IMR-90 (cell line): ENCODE measurements at regions not wholly inside any gene's neighbourhood (a gene's known extent, or its start where the extent isn't known, plus 50 kb on each side); places are given as distances from the start of the nearest gene placed in this dataset.

ENCODE experiments used
- ATAC-seq: fragments of 200-7000 bp; cut with Tn5 transposase; 2 replicates; pipeline ENCODE4 v1.9.1; 2020; ENCODE audit warnings: low read depth, mild to moderate bottlenecking, moderate library complexity
- BruUV-seq: library from RNA; stranded (reverse); fragments of 400-500 nt; replicated peaks from 2 replicates; lab custom pipeline; 2021; lab: Mats Ljungman, UMichigan
- CTCF ChIA-PET: fragments of 300-600 bp; formaldehyde crosslinking; extraction: SDS; loops from one replicate; lab custom pipeline; 2021; ENCODE audit warnings: antibody characterized with exemption; lab: Yijun Ruan, JAX
- POLR2A ChIA-PET: fragments of 300-600 bp; sonication (Branson Sonifier 250); formaldehyde crosslinking; loops from one replicate; lab custom pipeline; 2022; ENCODE audit warnings: antibody characterized with exemption; ENCODE audit not compliant: unreplicated experiment; lab: Charles Lee
- DNase-seq: peaks from one replicate; pipeline ENCODE4 v3.0.0; 2013
- H2AFZ ChIP-seq: replicated peaks from 2 replicates; pipeline ENCODE3; 2013; ENCODE audit warnings: low read length, mild to moderate bottlenecking; ENCODE audit not compliant: poor library complexity
- H2AK5ac ChIP-seq: 2 replicates; pipeline ENCODE4 v1.6.1; 2013; ENCODE audit warnings: low read depth, low read length, inconsistent platforms
- H2AK9ac ChIP-seq: replicated peaks from 2 replicates; pipeline ENCODE3; 2013; ENCODE audit warnings: mild to moderate bottlenecking, low read depth, low read length, moderate library complexity; ENCODE audit not compliant: poor library complexity
- H2BK120ac ChIP-seq: 2 replicates; pipeline ENCODE4 v1.6.1; 2013; ENCODE audit warnings: low read depth, low read length, inconsistent platforms
- H2BK15ac ChIP-seq: 3 replicates; pipeline ENCODE4 v1.6.1; 2013; ENCODE audit warnings: low read depth, low read length, inconsistent platforms
- H2BK20ac ChIP-seq: 2 replicates; pipeline ENCODE4 v1.6.1; 2013; ENCODE audit warnings: low read depth, mild to moderate bottlenecking, inconsistent platforms, low read length, moderate library complexity
- H2BK5ac ChIP-seq: 2 replicates; pipeline ENCODE4 v1.6.1; 2013; ENCODE audit warnings: mild to moderate bottlenecking, low read depth, low read length, inconsistent platforms; ENCODE audit not compliant: poor library complexity, severe bottlenecking
- H3K14ac ChIP-seq: replicated peaks from 2 replicates; pipeline ENCODE4 v1.6.1; 2013; ENCODE audit warnings: low read depth, low read length, inconsistent platforms
- H3K18ac ChIP-seq: 2 replicates; pipeline ENCODE4 v1.6.1; 2013; ENCODE audit warnings: low read depth, low read length, control low read depth
- H3K23ac ChIP-seq: 2 replicates; pipeline ENCODE4 v1.6.1; 2013; ENCODE audit warnings: low read depth, low read length, inconsistent platforms
- H3K27ac ChIP-seq: 2 replicates; pipeline ENCODE4 v1.5.1; 2013; ENCODE audit warnings: mild to moderate bottlenecking, control low read depth, low read length; ENCODE audit not compliant: insufficient read depth
- H3K27me3 ChIP-seq: 2 replicates; pipeline ENCODE4 v1.6.1; 2013; ENCODE audit warnings: low read length; ENCODE audit not compliant: control insufficient read depth, insufficient read depth
- H3K36me3 ChIP-seq: 2 replicates; pipeline ENCODE4 v1.6.1; 2013; ENCODE audit warnings: low read length, mixed read lengths; ENCODE audit not compliant: control insufficient read depth, insufficient read depth
- H3K4ac ChIP-seq: 2 replicates; pipeline ENCODE4 v1.6.1; 2013; ENCODE audit warnings: low read depth, low read length, inconsistent platforms
- H3K4me1 ChIP-seq: 2 replicates; pipeline ENCODE4 v1.6.1; 2013; ENCODE audit warnings: low read length, mixed read lengths; ENCODE audit not compliant: control insufficient read depth, insufficient read depth
- H3K4me2 ChIP-seq: 2 replicates; pipeline ENCODE4 v1.6.1; 2013; ENCODE audit warnings: low read depth, mild to moderate bottlenecking, control low read depth, low read length, moderate library complexity
- H3K4me3 ChIP-seq: 2 replicates; pipeline ENCODE4 v1.5.1; 2013; ENCODE audit warnings: low read depth, mild to moderate bottlenecking, control low read depth, low read length, moderate library complexity; ENCODE audit not compliant: insufficient read depth
- H3K56ac ChIP-seq: 2 replicates; pipeline ENCODE4 v1.6.1; 2013; ENCODE audit warnings: low read length, inconsistent platforms; ENCODE audit not compliant: insufficient read depth; ENCODE audit errors: extremely low read depth
- H3K79me1 ChIP-seq, 2 experiments: 2 replicates each; pipeline ENCODE4 v1.6.1; 2013; ENCODE audit warnings: low read length in 2 of 2, inconsistent platforms in 1 of 2, low read depth in 1 of 2
- H3K9ac ChIP-seq: 2 replicates; pipeline ENCODE4 v1.6.1; 2013; ENCODE audit warnings: low read depth, low read length, control low read depth
- H3K9me1 ChIP-seq: 2 replicates; pipeline ENCODE4 v1.6.1; 2013; ENCODE audit warnings: low read length, inconsistent platforms; ENCODE audit not compliant: insufficient read depth
- H3K9me3 ChIP-seq: 2 replicates; pipeline ENCODE4 v1.6.1; 2013; ENCODE audit warnings: low read length; ENCODE audit not compliant: control insufficient read depth, insufficient read depth
- H4K20me1 ChIP-seq: 2 replicates; pipeline ENCODE4 v1.6.1; 2013; ENCODE audit warnings: low read length, inconsistent platforms; ENCODE audit not compliant: insufficient read depth
- H4K5ac ChIP-seq: 2 replicates; pipeline ENCODE4 v1.6.1; 2013; ENCODE audit warnings: mild to moderate bottlenecking, low read depth, low read length, control low read depth
- H4K8ac ChIP-seq, 2 experiments: 2 replicates each; pipeline ENCODE4 v1.6.1; 2013; ENCODE audit warnings: low read depth in 2 of 2, low read length in 2 of 2, control low read depth in 1 of 2, inconsistent platforms in 1 of 2
- H4K91ac ChIP-seq: 2 replicates; pipeline ENCODE4 v1.6.1; 2013; ENCODE audit warnings: low read depth, low read length, inconsistent platforms; ENCODE audit not compliant: insufficient read depth
- BHLHE40 ChIP-seq: fragments of 150-350 bp; IDR thresholded peaks from 2 replicates; pipeline ENCODE4 v1.6.1; 2016; ENCODE audit warnings: mild to moderate bottlenecking, low read depth, low read length
- CEBPB ChIP-seq: IDR thresholded peaks from 2 replicates; pipeline ENCODE4 v1.6.1; 2012; ENCODE audit warnings: low read depth, low read length, improper control_type of control experiment
- CHD1 ChIP-seq: IDR thresholded peaks from 2 replicates; pipeline ENCODE4 v1.6.1; 2012; ENCODE audit warnings: low read depth, low read length, improper control_type of control experiment
- CTCF ChIP-seq: conservative IDR thresholded peaks from 2 replicates; pipeline ENCODE4 v1.5.1; 2012; ENCODE audit warnings: mild to moderate bottlenecking, low read depth, low read length, improper control_type of control experiment
- ELK1 ChIP-seq: fragments of 150-350 bp; IDR thresholded peaks from 2 replicates; pipeline ENCODE4 v1.6.1; 2016; ENCODE audit warnings: low read depth, mild to moderate bottlenecking, low read length, moderate library complexity, borderline replicate concordance
- FOS ChIP-seq: fragments of 150-350 bp; IDR thresholded peaks from 2 replicates; pipeline ENCODE4 v1.6.1; 2016; ENCODE audit warnings: low read depth, low read length
- MAFK ChIP-seq: IDR thresholded peaks from 2 replicates; pipeline ENCODE4 v1.6.1; 2012; ENCODE audit warnings: low read depth, low read length, improper control_type of control experiment
- MAZ ChIP-seq: IDR thresholded peaks from 2 replicates; pipeline ENCODE4 v1.6.1; 2012; ENCODE audit warnings: low read depth, mild to moderate bottlenecking, low read length, improper control_type of control experiment, moderate library complexity, borderline replicate concordance
- MXI1 ChIP-seq: IDR thresholded peaks from 2 replicates; pipeline ENCODE4 v1.6.1; 2012; ENCODE audit warnings: low read depth, mild to moderate bottlenecking, low read length, moderate library complexity, borderline replicate concordance
- NFE2L2 ChIP-seq: fragments of 150-350 bp; IDR thresholded peaks from 2 replicates; pipeline ENCODE4 v1.6.1; 2016; ENCODE audit warnings: low read depth, mild to moderate bottlenecking, low read length
- POLR2A ChIP-seq: IDR thresholded peaks from 2 replicates; pipeline ENCODE4 v1.6.1; 2012; ENCODE audit warnings: mild to moderate bottlenecking, low read depth, low read length
- RAD21 ChIP-seq: IDR thresholded peaks from 2 replicates; pipeline ENCODE4 v1.6.1; 2012; ENCODE audit warnings: low read length, improper control_type of control experiment
- RCOR1 ChIP-seq: IDR thresholded peaks from 2 replicates; pipeline ENCODE4 v1.6.1; 2012; ENCODE audit warnings: mild to moderate bottlenecking, low read length, improper control_type of control experiment; ENCODE audit not compliant: insufficient replicate concordance
- RFX5 ChIP-seq: IDR thresholded peaks from 2 replicates; pipeline ENCODE4 v1.8.0; 2012; ENCODE audit warnings: low read depth, mild to moderate bottlenecking, low read length, moderate library complexity
- SMC3 ChIP-seq: fragments of 150-350 bp; IDR thresholded peaks from 2 replicates; pipeline ENCODE4 v1.6.1; 2016; ENCODE audit warnings: low read depth, mild to moderate bottlenecking, antibody characterized with exemption, low read length, moderate library complexity
- USF2 ChIP-seq: fragments of 150-350 bp; IDR thresholded peaks from 2 replicates; pipeline ENCODE4 v1.6.1; 2017; ENCODE audit warnings: mild to moderate bottlenecking, antibody characterized with exemption, low read length, low read depth
- WGBS, 2 experiments: methylation state at CpG; one replicate each; pipeline versions ENCODE4 v1.1.5 to v1.1.7; 2013; ENCODE audit warnings: missing lambda C conversion rate in 2 of 2; ENCODE audit not compliant: insufficient read length in 1 of 2; ENCODE audit errors: extremely low coverage in 2 of 2; 5-methylcytosine and 5-hydroxymethylcytosine counted together
- dilution Hi-C: fragments of 300-500 bp; cut with HindIII; formaldehyde crosslinking; loops from one replicate; pipeline ENCODE4 v1.14.3; 2018; ENCODE audit warnings: low sequenced_read_pairs; ENCODE audit not compliant: unreplicated experiment
- in situ Hi-C: fragments of 300-500 bp; cut with MboI; formaldehyde crosslinking; loops from 3 replicates; pipeline ENCODE4 v1.14.3; 2019; ENCODE audit warnings: low sequenced_read_pairs, inconsistent platforms, mixed read lengths
- intact Hi-C: fragments of 100-400 bp; cut with micrococcal nuclease; formaldehyde crosslinking; loops from 2 replicates; pipeline ENCODE4 v1.10.0; 2022

GRCh38 chr6:14191761-14192160 lies 74.2 kb downstream of the CD83 start:
- ChIA-PET CTCF (interaction anchor here (0.6 kb wide), 1 partner anchor 1436 kb away, joined by 3 read pairs; no protein-coding TSS in a partner anchor), POLR2A (no interaction called here)
- intact Hi-C loops (no loop called here), dilution Hi-C loops (no loop called here), in situ Hi-C loops (no loop called here)
- no peak overlapping the region for H3K14ac ChIP-seq
- H2BK5ac ChIP-seq = no peak overlapping the region
- H2AFZ ChIP-seq = no peak overlapping the region
- no peak overlapping the region for H3K4me3 ChIP-seq
- H3K9ac ChIP-seq = no peak overlapping the region
- H4K20me1 ChIP-seq = no peaks in the 10 kb centered on the region
- no peak for TF ChIP-seq RCOR1
- no peak for TF ChIP-seq MAZ
- no peak for TF ChIP-seq MAFK
- no peak for TF ChIP-seq CTCF
- TF ChIP-seq MXI1 = no peak
- TF ChIP-seq RAD21 = no peak
- TF ChIP-seq ELK1 = no peak
- TF ChIP-seq CEBPB = no peak
- TF ChIP-seq NFE2L2 = no peak
- TF ChIP-seq FOS = no peak
- TF ChIP-seq USF2 = no peak
- TF ChIP-seq CHD1 = no peak
- no peak for TF ChIP-seq BHLHE40
- no peak for TF ChIP-seq SMC3
- no peak for TF ChIP-seq RFX5
- no peak for TF ChIP-seq POLR2A
- peaks cover 57% of the 10 kb centered on the region for H3K27me3 ChIP-seq
- no peak overlapping the region for H3K56ac ChIP-seq
- no peak overlapping the region for H4K5ac ChIP-seq
- H2AK5ac ChIP-seq = no peak overlapping the region
- H2BK120ac ChIP-seq = no peak overlapping the region
- no peaks in the 10 kb centered on the region for H3K9me3 ChIP-seq
- H2BK20ac ChIP-seq = no peak overlapping the region
- no peak overlapping the region for H4K91ac ChIP-seq
- no peak overlapping the region for H3K4ac ChIP-seq
- no peaks in the 10 kb centered on the region for H3K4me1 ChIP-seq
- ATAC-seq (no peak), DNase-seq (no peak)
- no peak overlapping the region for H3K18ac ChIP-seq
- no peak overlapping the region for H3K4me2 ChIP-seq
- no peak overlapping the region for H4K8ac ChIP-seq
- no peaks in the 10 kb centered on the region for H3K36me3 ChIP-seq
- WGBS, 2 experiments = no CpG with 5 or more reads among the region's 3 CpGs
- H3K23ac ChIP-seq = no peak overlapping the region
- no peak overlapping the region for H3K27ac ChIP-seq
- no peaks in the 10 kb centered on the region for H3K9me1 ChIP-seq
- no peak overlapping the region for H2BK15ac ChIP-seq
- H3K79me1 ChIP-seq = no peaks in the 10 kb centered on the region
- no TSS peak for BruUV-seq
- no peak overlapping the region for H2AK9ac ChIP-seq
